H1 (cell line): ENCODE measurements at regions not wholly inside any gene's neighbourhood (a gene's known extent, or its start where the extent isn't known, plus 50 kb on each side); places are given as distances from the start of the nearest gene placed in this dataset.

ENCODE experiments used
- CTCF ChIA-PET: fragments of 300-600 bp; sonication (Branson Sonifier 250); formaldehyde crosslinking; loops from one replicate; lab custom pipeline; 2021; ENCODE audit not compliant: partially characterized antibody; lab: Charles Lee
- POLR2A ChIA-PET: fragments of 300-600 bp; sonication (Branson Sonifier 250); formaldehyde crosslinking; loops from one replicate; lab custom pipeline; 2021; ENCODE audit warnings: inconsistent platforms; ENCODE audit not compliant: partially characterized antibody; lab: Charles Lee
- DNase-seq, 2 experiments: peaks; one replicate each; pipeline versions ENCODE4 v3.0.0 to v3.0.0-alpha.2; 2010 to 2022; ENCODE audit warnings: low spot score in 2 of 2, low read depth in 1 of 2, mixed read lengths in 1 of 2
- FAIRE-seq: peaks from 2 replicates; lab custom pipeline; 2011; peaks lifted over from hg19 to GRCh38; lab: Jason Lieb, UNC
- H2AFZ ChIP-seq: 2 replicates; pipeline ENCODE4 v1.8.1; 2012; ENCODE audit warnings: low read length, inconsistent platforms
- H2AK5ac ChIP-seq: 2 replicates; pipeline ENCODE4 v1.6.1; 2013; ENCODE audit warnings: low read depth, low read length
- H2BK120ac ChIP-seq: replicated peaks from 2 replicates; pipeline ENCODE3; 2013; ENCODE audit warnings: low read depth, low read length, inconsistent platforms
- H2BK12ac ChIP-seq: 2 replicates; pipeline ENCODE4 v1.6.1; 2013; ENCODE audit warnings: low read depth, low read length
- H2BK15ac ChIP-seq: 2 replicates; pipeline ENCODE4 v1.6.1; 2013; ENCODE audit warnings: low read length
- H2BK20ac ChIP-seq: 2 replicates; pipeline ENCODE4 v1.6.1; 2013; ENCODE audit warnings: low read length
- H2BK5ac ChIP-seq: 2 replicates; pipeline ENCODE4 v1.6.1; 2013; ENCODE audit warnings: low read depth, low read length
- H3K14ac ChIP-seq: 2 replicates; pipeline ENCODE4 v1.6.1; 2013; ENCODE audit warnings: inconsistent platforms; ENCODE audit not compliant: insufficient read length
- H3K18ac ChIP-seq: 2 replicates; pipeline ENCODE4 v1.6.1; 2013; ENCODE audit warnings: low read length; ENCODE audit errors: extremely low read depth
- H3K23ac ChIP-seq: 2 replicates; pipeline ENCODE4 v1.6.1; 2013; ENCODE audit warnings: inconsistent platforms; ENCODE audit not compliant: insufficient read length
- H3K23me2 ChIP-seq: 2 replicates; pipeline ENCODE4 v1.6.1; 2013; ENCODE audit warnings: low read depth, low read length
- H3K27ac ChIP-seq: 2 replicates; pipeline ENCODE4 v1.6.1; 2011; ENCODE audit warnings: low read depth, low read length, inconsistent platforms
- H3K27me3 ChIP-seq, 4 experiments: replicated peaks in 1 of 4; 1 replicate in 1 of 4; 2 replicates in 3 of 4; pipeline versions ENCODE4 v1.6.1 to v1.8.1; 2011 to 2013; ENCODE audit warnings: low read length in 3 of 4, mild to moderate bottlenecking in 3 of 4, inconsistent platforms in 2 of 4, mixed read lengths in 2 of 4, moderate library complexity in 1 of 4; ENCODE audit not compliant: control insufficient read depth in 3 of 4, insufficient read depth in 3 of 4; ENCODE audit errors: extremely low read depth in 1 of 4
- H3K36me3 ChIP-seq, 4 experiments: 2 replicates each; pipeline versions ENCODE4 v1.6.1 to v1.8.1; 2011 to 2013; ENCODE audit warnings: mild to moderate bottlenecking in 4 of 4, low read length in 3 of 4, moderate library complexity in 2 of 4, control low read depth in 1 of 4, inconsistent platforms in 1 of 4; ENCODE audit not compliant: insufficient read depth in 4 of 4, control insufficient read depth in 2 of 4
- H3K4ac ChIP-seq: replicated peaks from 2 replicates; pipeline ENCODE3; 2013; ENCODE audit warnings: low read length, low read depth, mixed read lengths, inconsistent platforms; ENCODE audit not compliant: insufficient read length
- H3K4me1 ChIP-seq, 4 experiments: replicated peaks in 1 of 4; 1 replicate in 1 of 4; 2 replicates in 3 of 4; pipeline versions ENCODE4 v1.6.1 to v1.8.1; 2011 to 2013; ENCODE audit warnings: low read length in 3 of 4, inconsistent platforms in 2 of 4, mixed read lengths in 1 of 4; ENCODE audit not compliant: insufficient read depth in 4 of 4, control insufficient read depth in 3 of 4
- H3K4me2 ChIP-seq, 2 experiments: 2 replicates each; pipeline versions ENCODE4 v1.6.1 to v1.8.1; 2011 to 2013; ENCODE audit warnings: low read depth in 2 of 2, low read length in 2 of 2, control low read depth in 1 of 2, inconsistent platforms in 1 of 2, mild to moderate bottlenecking in 1 of 2; ENCODE audit not compliant: insufficient read depth in 1 of 2
- H3K4me3 ChIP-seq, 4 experiments: fragments of 200-600, 300-600 bp in 1 of 4; sonication (generic), shearing (Covaris generic), sonication (Bioruptor Twin) in 1 of 4; 2 replicates each; pipeline versions ENCODE4 v1.5.1 to v1.8.1; 2011 to 2016; ENCODE audit warnings: low read length in 4 of 4, low read depth in 3 of 4, control low read depth in 2 of 4, inconsistent platforms in 2 of 4, mild to moderate bottlenecking in 2 of 4, mixed read lengths in 1 of 4, moderate library complexity in 1 of 4; ENCODE audit not compliant: insufficient read depth in 2 of 4; ENCODE audit errors: extremely low read depth in 1 of 4
- H3K56ac ChIP-seq: replicated peaks from 2 replicates; pipeline ENCODE3; 2013; ENCODE audit warnings: low read depth, mild to moderate bottlenecking, mixed read lengths, low read length, inconsistent platforms; ENCODE audit not compliant: insufficient read length
- H3K79me1 ChIP-seq: 2 replicates; pipeline ENCODE4 v1.6.1; 2013; ENCODE audit warnings: low read depth, low read length, control low read depth
- H3K79me2 ChIP-seq, 2 experiments: 2 replicates each; pipeline versions ENCODE4 v1.6.1 to v1.8.1; 2012 to 2013; ENCODE audit warnings: low read length in 2 of 2, mild to moderate bottlenecking in 2 of 2, inconsistent platforms in 1 of 2; ENCODE audit not compliant: insufficient read depth in 2 of 2, control insufficient read depth in 1 of 2
- H3K9ac ChIP-seq, 4 experiments: replicated peaks in 1 of 4; 1 replicate in 1 of 4; 2 replicates in 3 of 4; pipeline versions ENCODE4 v1.6.1 to v1.8.1; 2011 to 2013; ENCODE audit warnings: low read depth in 3 of 4, low read length in 3 of 4, control low read depth in 2 of 4, mild to moderate bottlenecking in 2 of 4, moderate library complexity in 2 of 4, inconsistent platforms in 1 of 4; ENCODE audit errors: extremely low read depth in 1 of 4
- H3K9me3 ChIP-seq, 2 experiments: 2 replicates each; pipeline versions ENCODE4 v1.6.1 to v1.8.1; 2012 to 2013; ENCODE audit warnings: mild to moderate bottlenecking in 2 of 2, moderate library complexity in 2 of 2, control low read depth in 1 of 2, inconsistent platforms in 1 of 2, low read depth in 1 of 2, low read length in 1 of 2, mixed read lengths in 1 of 2; ENCODE audit not compliant: insufficient read depth in 2 of 2
- H4K20me1 ChIP-seq, 2 experiments: replicated peaks in 1 of 2; 2 replicates each; pipeline versions ENCODE3 to v1.8.1; 2011 to 2013; ENCODE audit warnings: inconsistent platforms in 2 of 2, low read length in 2 of 2, mild to moderate bottlenecking in 1 of 2; ENCODE audit not compliant: insufficient read depth in 2 of 2, control insufficient read depth in 1 of 2
- H4K5ac ChIP-seq: 2 replicates; pipeline ENCODE4 v1.6.1; 2013; ENCODE audit warnings: low read length, low read depth, mixed read lengths, inconsistent platforms; ENCODE audit not compliant: insufficient read length
- H4K8ac ChIP-seq: 2 replicates; pipeline ENCODE4 v1.8.0; 2013; ENCODE audit warnings: mild to moderate bottlenecking, moderate library complexity, low read length, inconsistent platforms; ENCODE audit not compliant: insufficient read depth; ENCODE audit errors: extremely low read depth
- H4K91ac ChIP-seq: replicated peaks from 2 replicates; pipeline ENCODE3; 2013; ENCODE audit warnings: low read length, mixed read lengths, inconsistent platforms; ENCODE audit not compliant: insufficient read length
- CREB1 ChIP-seq: IDR thresholded peaks from 2 replicates; pipeline ENCODE4 v1.6.1; 2012; ENCODE audit warnings: inconsistent platforms
- CTCF ChIP-seq, 3 experiments: IDR thresholded peaks; 1 replicate in 2 of 3; 2 replicates in 1 of 3; pipeline versions ENCODE4 v1.5.1 to v1.6.1; 2011; ENCODE audit warnings: low read length in 3 of 3, mild to moderate bottlenecking in 3 of 3, inconsistent platforms in 2 of 3, low read depth in 1 of 3, moderate library complexity in 1 of 3; ENCODE audit not compliant: insufficient read depth in 1 of 3; ENCODE audit errors: control extremely low read depth in 1 of 3
- FOSL1 ChIP-seq: IDR thresholded peaks from 2 replicates; pipeline ENCODE4 v1.6.1; 2011; ENCODE audit warnings: mild to moderate bottlenecking, low read depth, low read length, moderate library complexity; ENCODE audit not compliant: insufficient read depth
- JUND ChIP-seq: IDR thresholded peaks from 2 replicates; pipeline ENCODE4 v1.6.1; 2011; ENCODE audit warnings: mild to moderate bottlenecking, improper control_type of control experiment, low read length
- KDM1A ChIP-seq: fragments of 200-600, 300-600 bp; sonication (generic); IDR thresholded peaks from 2 replicates; pipeline ENCODE4 v1.7.1; 2016; ENCODE audit warnings: mild to moderate bottlenecking, low read length, borderline replicate concordance
- MAFK ChIP-seq: IDR thresholded peaks from 2 replicates; pipeline ENCODE4 v1.6.1; 2012; ENCODE audit warnings: low read depth, mild to moderate bottlenecking, improper control_type of control experiment, low read length
- TBP ChIP-seq: IDR thresholded peaks from 2 replicates; pipeline ENCODE4 v1.6.1; 2011; ENCODE audit warnings: low read depth, low read length, improper control_type of control experiment
- TEAD4 ChIP-seq: IDR thresholded peaks from 2 replicates; pipeline ENCODE4 v1.6.1; 2012; ENCODE audit warnings: low read depth, low read length, inconsistent platforms, mixed read lengths
- WGBS, 2 experiments: shearing (Covaris generic) in 1 of 2; methylation state at CpG; one replicate each; pipeline versions ENCODE4 v1.1.6 to v1.1.7; 2013 to 2015; ENCODE audit warnings: low lambda C conversion rate in 2 of 2, mixed read lengths in 2 of 2, inconsistent platforms in 1 of 2, low coverage in 1 of 2, missing lambda C conversion rate in 1 of 2; ENCODE audit not compliant: insufficient replicate concordance in 2 of 2, insufficient coverage in 1 of 2, insufficient read length in 1 of 2; ENCODE audit errors: extremely low coverage in 1 of 2, missing lambda C conversion rate in 1 of 2; 5-methylcytosine and 5-hydroxymethylcytosine counted together

- Histone ChIP-seq H3K27ac (no peak overlapping the region), H3K18ac (no peak overlapping the region), H4K5ac (no peak overlapping the region), H4K20me1 (peaks cover 0 to 2% of the 10 kb centered on the region in 2 experiments), H2AK5ac (no peak overlapping the region), H2BK12ac (no peak overlapping the region), H3K14ac (no peak overlapping the region), H3K79me1 (no peaks in the 10 kb centered on the region), H2BK20ac (no peak overlapping the region), H2BK5ac (no peak overlapping the region), H4K91ac (peak overlapping the region; percentile 23), H2AFZ (no peak overlapping the region), H3K79me2 (no peaks in the 10 kb centered on the region), H3K36me3 (no peaks in the 10 kb centered on the region), H2BK15ac (no peak overlapping the region), H3K56ac (no peak overlapping the region), H4K8ac (no peak overlapping the region), H3K27me3 (no peaks in the 10 kb centered on the region), H3K23ac (no peak overlapping the region), H3K9me3 (no peaks in the 10 kb centered on the region), H3K4me3 (no peak overlapping the region), H3K4me1 (no peaks in the 10 kb centered on the region), H3K4me2 (no peak overlapping the region), H3K4ac (no peak overlapping the region), H2BK120ac (no peak overlapping the region), H3K23me2 (no peaks in the 10 kb centered on the region; the same call in 1 of the 2 replicates), H3K9ac (0 out of 7 replicates have a peak overlapping the region, but pooled peaks of 1 of the 4 experiments have one; percentile 11)
- DNase-seq (no peak), FAIRE-seq (no peak)
- CTCF ChIA-PET = interaction anchor here (2.0 kb wide), 1 partner anchor 11 kb away, joined by 4 read pairs; no protein-coding TSS in a partner anchor
- TF ChIP-seq KDM1A (no peak), JUND (no peak), MAFK (no peak), CREB1 (no peak), CTCF (IDR thresholded peaks at IDR 0.05; ENCODE audit: control extremely low read depth in 1 of 3, insufficient read depth in 1 of 3, low read depth in 1 of 3, low read length in 3 of 3) (no peak), TBP (no peak), FOSL1 (no peak), TEAD4 (no peak)
- POLR2A ChIA-PET = no interaction called here
- WGBS, 2 experiments = 92% methylated on average over 6 of the region's 6 CpGs; no CpG with 5 or more reads in 1 of the 2 experiments
Measured at GRCh38 chr5:38070304-38070950, 187.9 kb upstream of the EGFLAM start.
